HepG2 (cell line): ENCODE measurements at regions not wholly inside any gene's neighbourhood (a gene's known extent, or its start where the extent isn't known, plus 50 kb on each side); places are given as distances from the start of the nearest gene placed in this dataset.
A peak's percentile ranks its signal among the peaks of the same experiment; 100 is the strongest.

ENCODE experiments used
- ATAC-seq: fragments of 200-7000 bp; cut with Tn5 transposase; 3 replicates; pipeline ENCODE4 v1.9.1; 2020; ENCODE audit warnings: mild to moderate bottlenecking, moderate library complexity
- BruUV-seq: library from RNA; stranded (reverse); fragments of 400-500 nt; replicated peaks from 2 replicates; lab custom pipeline; 2021; lab: Mats Ljungman, UMichigan
- CTCF ChIA-PET: fragments of 300-600 bp; formaldehyde crosslinking; extraction: SDS; loops from one replicate; lab custom pipeline; 2021; ENCODE audit warnings: low total read pairs, inconsistent platforms, low intra/inter-chr PET ratio; lab: Yijun Ruan, JAX
- POLR2A ChIA-PET: fragments of 350-600 bp; sonication (Branson Sonifier 250); formaldehyde crosslinking; loops from one replicate; lab custom pipeline; 2020; ENCODE audit warnings: antibody characterized with exemption, inconsistent platforms; lab: Yijun Ruan, JAX
- DNase-seq: peaks from one replicate; pipeline ENCODE4 v3.0.0-alpha.2; 2015; ENCODE audit warnings: low spot score
- FAIRE-seq: peaks from 3 replicates; lab custom pipeline; 2011; peaks lifted over from hg19 to GRCh38; lab: Jason Lieb, UNC
- H2AFZ ChIP-seq: one replicate; pipeline ENCODE4 v1.6.1; 2011; ENCODE audit warnings: low read length, inconsistent platforms
- H3K27ac ChIP-seq: fragments of 300-600 bp; 3 replicates; pipeline ENCODE4 v1.8.0; 2011; ENCODE audit warnings: mixed run types, mild to moderate bottlenecking, mixed read lengths, low read length, inconsistent platforms; ENCODE audit not compliant: insufficient read depth; ENCODE audit errors: extremely low read length
- H3K27me3 ChIP-seq, 2 experiments: fragments of 200-600 bp in 1 of 2; 2 replicates in 1 of 2; 3 replicates in 1 of 2; pipeline versions ENCODE4 v1.6.0 to v1.8.0; 2011; ENCODE audit warnings: low read length in 2 of 2, mild to moderate bottlenecking in 2 of 2, moderate library complexity in 2 of 2, inconsistent platforms in 1 of 2; ENCODE audit not compliant: insufficient read depth in 2 of 2, control insufficient read depth in 1 of 2
- H3K36me3 ChIP-seq, 2 experiments: fragments of 200-600 bp in 1 of 2; replicated peaks in 1 of 2; 2 replicates in 1 of 2; 3 replicates in 1 of 2; pipeline versions ENCODE4 v1.5.1 to v1.8.0; 2011; ENCODE audit warnings: low read length in 2 of 2, inconsistent platforms in 1 of 2; ENCODE audit not compliant: insufficient read depth in 2 of 2, control insufficient read depth in 1 of 2
- H3K4me1 ChIP-seq: 2 replicates; pipeline ENCODE4 v1.5.1; 2012; ENCODE audit warnings: low read length, inconsistent platforms; ENCODE audit not compliant: insufficient read depth
- H3K4me2 ChIP-seq: 2 replicates; pipeline ENCODE4 v1.6.0; 2011; ENCODE audit warnings: low read depth, low read length, inconsistent platforms
- H3K4me3 ChIP-seq, 3 experiments: fragments of 200-600 bp in 1 of 3; sonication (generic), shearing (Covaris generic) in 1 of 3; replicated peaks in 1 of 3; 2 replicates each; pipeline ENCODE4 v1.5.1; 2011 to 2016; ENCODE audit warnings: low read length in 3 of 3, inconsistent platforms in 2 of 3, low read depth in 2 of 3, mild to moderate bottlenecking in 2 of 3, control low read depth in 1 of 3, mixed read lengths in 1 of 3; ENCODE audit not compliant: insufficient read depth in 1 of 3
- H3K79me2 ChIP-seq: one replicate; pipeline ENCODE4 v1.6.1; 2011; ENCODE audit warnings: low read length, inconsistent platforms; ENCODE audit not compliant: insufficient read depth
- H3K9ac ChIP-seq: 2 replicates; pipeline ENCODE4 v1.6.0; 2011; ENCODE audit warnings: mild to moderate bottlenecking, low read depth, low read length, inconsistent platforms; ENCODE audit not compliant: insufficient read depth
- H3K9me3 ChIP-seq: 2 replicates; pipeline ENCODE4 v1.5.1; 2012; ENCODE audit warnings: mild to moderate bottlenecking, low read length
- H4K20me1 ChIP-seq: 2 replicates; pipeline ENCODE4 v1.6.0; 2011; ENCODE audit warnings: inconsistent platforms, mild to moderate bottlenecking, low read length, moderate library complexity; ENCODE audit not compliant: insufficient read depth
- FOXK2 ChIP-seq: fragments of 450-650 bp; IDR thresholded peaks from 2 replicates; pipeline ENCODE4 v1.6.1; 2016
- HOXA7 ChIP-seq: sonication (generic); formaldehyde crosslinking; IDR thresholded peaks from 2 replicates; pipeline ENCODE4 v1.8.1; 2022; ENCODE audit warnings: mild to moderate bottlenecking, missing genetic modification reagents, moderate library complexity
- JUN ChIP-seq: sonication (generic); formaldehyde crosslinking; IDR thresholded peaks from 2 replicates; pipeline ENCODE4 v1.4.0; 2020; ENCODE audit warnings: mild to moderate bottlenecking, missing genetic modification reagents
- KDM6A ChIP-seq: IDR thresholded peaks from 2 replicates; pipeline ENCODE4 v1.6.1; 2016; ENCODE audit warnings: low read depth
- MAFG ChIP-seq: sonication (generic); formaldehyde crosslinking; IDR thresholded peaks from 2 replicates; pipeline ENCODE4 v1.5.1; 2020; ENCODE audit warnings: mild to moderate bottlenecking, missing genetic modification reagents
- MAFK ChIP-seq, 2 experiments: IDR thresholded peaks in 1 of 2; conservative IDR thresholded peaks in 1 of 2; 2 replicates each; pipeline ENCODE4 v1.6.1; 2011; ENCODE audit warnings: improper control_type of control experiment in 2 of 2, low read length in 2 of 2
- MLLT10 ChIP-seq: sonication (generic); formaldehyde crosslinking; IDR thresholded peaks from 2 replicates; pipeline ENCODE4 v1.4.0; 2020; ENCODE audit warnings: missing genetic modification reagents
- NBN ChIP-seq: fragments of 450-650 bp; conservative IDR thresholded peaks from 2 replicates; pipeline ENCODE4 v1.6.1; 2017
- NFRKB ChIP-seq: fragments of 450-650 bp; IDR thresholded peaks from 2 replicates; pipeline ENCODE4 v1.6.1; 2017
- PLRG1 ChIP-seq: fragments of 450-650 bp; conservative IDR thresholded peaks from 2 replicates; pipeline ENCODE4 v1.6.1; 2016
- RAD51 ChIP-seq: fragments of 450-650 bp; IDR thresholded peaks from 2 replicates; pipeline ENCODE4 v1.6.1; 2016; ENCODE audit warnings: borderline replicate concordance
- SP1 ChIP-seq, 2 experiments: fragments of 450-650 bp in 1 of 2; sonication (generic) in 1 of 2; formaldehyde crosslinking in 1 of 2; IDR thresholded peaks; 2 replicates each; pipeline versions ENCODE4 v1.4.0 to v1.6.1; 2016 to 2020; ENCODE audit warnings: missing genetic modification reagents in 1 of 2
- SUZ12 ChIP-seq: fragments of 150-350 bp; IDR thresholded peaks from 2 replicates; pipeline ENCODE4 v1.6.1; 2014; ENCODE audit warnings: low read depth, low read length
- TERF1 ChIP-seq: sonication (generic); formaldehyde crosslinking; IDR thresholded peaks from 2 replicates; pipeline ENCODE4 v1.8.0; 2022; ENCODE audit warnings: mild to moderate bottlenecking, missing genetic modification reagents, moderate library complexity
- ZEB1 ChIP-seq: IDR thresholded peaks from 2 replicates; pipeline ENCODE4 v1.6.1; 2012; ENCODE audit warnings: mild to moderate bottlenecking, low read depth, inconsistent platforms; ENCODE audit not compliant: insufficient replicate concordance
- ZKSCAN8 ChIP-seq: IDR thresholded peaks from 2 replicates; pipeline ENCODE4 v1.6.1; 2016; ENCODE audit warnings: borderline replicate concordance, missing genetic modification reagents, missing compliant biosample characterization
- ZNF274 ChIP-seq: sonication (generic); formaldehyde crosslinking; IDR thresholded peaks from 2 replicates; pipeline ENCODE4 v1.5.1; 2020; ENCODE audit warnings: mild to moderate bottlenecking, missing genetic modification reagents
- ZNF33B ChIP-seq: sonication (generic); formaldehyde crosslinking; IDR thresholded peaks from 2 replicates; pipeline ENCODE4 v1.5.1; 2020; ENCODE audit warnings: mild to moderate bottlenecking, missing genetic modification reagents
- ZNF546 ChIP-seq: sonication (generic); formaldehyde crosslinking; conservative IDR thresholded peaks from 2 replicates; pipeline ENCODE4 v1.8.1; 2023; ENCODE audit warnings: mild to moderate bottlenecking, missing genetic modification reagents
- ZNF564 ChIP-seq: sonication (generic); formaldehyde crosslinking; IDR thresholded peaks from 2 replicates; pipeline ENCODE4 v1.8.1; 2023; ENCODE audit warnings: mild to moderate bottlenecking, missing genetic modification reagents
- ZNF660 ChIP-seq: sonication (generic); formaldehyde crosslinking; IDR thresholded peaks from 2 replicates; pipeline ENCODE4 v1.5.1; 2020; ENCODE audit warnings: mild to moderate bottlenecking, low read depth, missing genetic modification reagents, borderline replicate concordance
- ZNF720 ChIP-seq: sonication (generic); formaldehyde crosslinking; IDR thresholded peaks from 2 replicates; pipeline ENCODE4 v1.4.0; 2020; ENCODE audit warnings: missing genetic modification reagents
- WGBS: methylation state at CpG from one replicate; pipeline ENCODE4 v1.1.6; 2017; ENCODE audit warnings: low lambda C conversion rate; 5-methylcytosine and 5-hydroxymethylcytosine counted together
- in situ Hi-C: cut with HindIII; loops from 2 replicates; pipeline ENCODE4 v1.10.0; 2017; ENCODE audit warnings: low pct_unique_long_range_greater_than_20kb; ENCODE audit not compliant: extremely low pct_ligation_motif_present
- intact Hi-C: fragments of 100-400 bp; cut with micrococcal nuclease; formaldehyde crosslinking; loops from one replicate; pipeline ENCODE4 v1.10.0; 2022; ENCODE audit not compliant: unreplicated experiment
- TF ChIP-seq, protein P1 (sequence below): sonication (generic); formaldehyde crosslinking; IDR thresholded peaks from 2 replicates; pipeline ENCODE4 v1.8.0; 2022; ENCODE audit warnings: missing genetic modification reagents, low read depth, mild to moderate bottlenecking, borderline replicate concordance

DNA sequence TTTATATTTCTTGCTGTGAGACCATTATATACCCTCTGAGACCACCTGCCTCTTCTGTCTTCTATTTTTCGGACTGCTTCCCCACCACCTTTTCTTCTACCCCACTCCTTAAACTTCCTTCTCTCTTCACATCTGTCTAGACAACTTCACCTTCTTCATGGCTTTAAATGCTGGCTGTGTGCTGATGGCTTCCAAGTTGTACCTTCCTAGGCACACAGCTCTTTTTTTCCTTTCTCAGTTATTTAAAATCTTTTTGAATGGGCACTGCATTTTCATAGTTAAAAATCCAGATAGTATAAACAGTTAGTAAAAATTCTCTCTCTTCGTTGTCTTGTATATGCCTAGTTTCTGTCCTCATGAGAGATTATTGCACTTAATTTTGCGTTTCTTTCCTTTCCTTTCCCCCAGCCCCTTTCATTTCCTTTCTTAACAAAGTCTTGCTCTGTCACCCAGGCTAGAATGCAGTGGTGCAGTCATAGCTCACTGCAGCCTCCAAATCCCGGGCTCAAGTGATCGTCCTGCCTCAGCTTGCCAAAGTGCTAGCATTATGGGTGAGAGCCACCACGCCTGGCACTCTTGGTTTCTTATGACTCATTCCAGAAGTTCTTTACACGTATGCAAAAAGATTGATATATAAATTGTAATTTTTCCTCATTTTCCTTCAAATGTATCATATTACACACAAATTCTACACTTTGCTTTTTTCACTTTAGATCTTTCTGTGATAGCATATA lies 114.3 kb downstream of the NPIPB5 start:
- Histone ChIP-seq H3K79me2 (no peaks in the 10 kb centered on the region), H3K27me3 (peaks cover 4 to 62% of the 10 kb centered on the region in 2 experiments; a peak in 2 of 5 replicates), H3K4me1 (no peaks in the 10 kb centered on the region), H3K9me3 (no peaks in the 10 kb centered on the region), H3K27ac (no peak overlapping the region), H3K4me2 (no peak overlapping the region), H3K4me3 (no peak overlapping the region), H4K20me1 (no peaks in the 10 kb centered on the region), H3K36me3 (no peaks in the 10 kb centered on the region), H2AFZ (no peak overlapping the region), H3K9ac (no peak overlapping the region)
- intact Hi-C loops, result no loop called here
- ChIA-PET POLR2A (no interaction called here), CTCF (no interaction called here)
- in situ Hi-C loops, result no loop called here
- BruUV-seq, result no TSS peak
- FAIRE-seq (no peak), ATAC-seq (no peak), DNase-seq (no peak)
- WGBS, result 2% methylated on average over 7 of the region's 7 CpGs
- TF ChIP-seq SP1 (IDR thresholded peaks at IDR 0.05) (peak; percentile 5; the same call in 1 of the 2 replicates), SP1 (CRISPR knock-in tag; IDR thresholded peaks at IDR 0.05) (no peak), HOXA7 (no peak), TERF1 (no peak), ZNF564 (CRISPR knock-in tag) (0 out of 2 replicates have a peak, but pooled peaks have one; percentile 28), KDM6A (no peak), MAFG (CRISPR knock-in tag) (no peak), ZKSCAN8 (no peak), ZNF720 (CRISPR knock-in tag) (no peak), ZNF274 (CRISPR knock-in tag) (no peak), RAD51 (peak; percentile 22; the same call in 1 of the 2 replicates), FOXK2 (0 out of 2 replicates have a peak, but pooled peaks have one; percentile 3), NFRKB (0 out of 2 replicates have a peak, but pooled peaks have one; percentile 21), PLRG1 (peak; percentile 78), SUZ12 (0 out of 2 replicates have a peak, but pooled peaks have one; percentile 9), ZNF546 (CRISPR knock-in tag) (no peak), JUN (CRISPR knock-in tag) (no peak), NBN (peak; percentile 50; the same call in 1 of the 2 replicates), ZNF660 (CRISPR knock-in tag) (no peak), ZNF33B (no peak), ZEB1 (no peak), MAFK (conservative IDR thresholded peaks at IDR 0.05 in 1 of 2, IDR thresholded peaks at IDR 0.05 in 1 of 2; ENCODE audit: low read length in 2 of 2) (no peak), MLLT10 (no peak)
- TF ChIP-seq, protein P1, sequence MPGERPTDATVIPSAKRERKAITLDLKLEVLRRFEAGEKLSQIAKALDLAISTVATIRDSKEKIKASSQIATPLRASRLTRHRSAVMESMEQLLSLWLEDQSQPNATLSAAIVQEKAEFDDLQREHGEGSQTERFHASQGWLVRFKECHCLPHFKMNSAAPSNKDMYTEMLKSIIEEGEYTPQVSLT (CRISPR knock-in tag), result 0 out of 2 replicates have a peak, but pooled peaks have one; percentile 34
